ENCODE measurements at regions not wholly inside any gene's neighbourhood (a gene's known extent, or its start where the extent isn't known, plus 50 kb on each side); places are given as distances from the start of the nearest gene placed in this dataset.

DNA sequence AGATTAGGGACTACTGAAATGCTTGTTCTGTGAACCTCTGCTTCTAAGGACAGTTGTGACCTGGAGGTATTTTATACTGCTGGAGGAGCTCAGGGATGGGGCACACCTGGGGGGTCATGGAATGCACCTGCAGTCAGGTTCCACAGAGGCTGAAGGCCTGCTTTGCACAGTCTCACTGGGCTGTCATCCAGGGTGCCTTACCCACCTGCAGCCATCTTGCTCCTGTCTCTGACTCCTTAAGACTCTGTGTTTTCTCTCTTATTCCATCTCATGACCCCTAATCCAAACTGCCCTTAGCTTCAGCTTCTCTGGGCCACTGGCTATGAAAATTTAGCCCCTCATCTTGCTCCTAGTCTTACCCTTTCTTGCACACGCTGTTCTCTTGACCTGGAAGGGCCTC lies 127.0 kb upstream of the SNX19 start:
- H3K9ac ChIP-seq (ENCODE audit: low read length in 5 of 5), result no peak overlapping the region
- H3K4me3 ChIP-seq (ENCODE audit: low read depth in 1 of 5, low read length in 5 of 5), result no peak overlapping the region
- no peak overlapping the region for H3K27ac ChIP-seq (ENCODE audit: low read depth, low read length)
- peaks cover 0 to 9% (median 8%) of the 10 kb centered on the region in 5 donors for H3K4me1 ChIP-seq (ENCODE audit: control insufficient read depth in 5 of 5, insufficient read depth in 5 of 5, low read length in 5 of 5)
- H3K36me3 ChIP-seq (ENCODE audit: control insufficient read depth in 5 of 5, insufficient read depth in 5 of 5, low read length in 5 of 5), result no peaks in the 10 kb centered on the region
- H3K27me3 ChIP-seq (ENCODE audit: control insufficient read depth in 5 of 5, insufficient read depth in 4 of 5, low read length in 5 of 5), result peaks cover 0 to 6% (median 0%) of the 10 kb centered on the region in 5 donors
- H3K9me3 ChIP-seq (ENCODE audit: control insufficient read depth in 5 of 5, low read length in 5 of 5), result no peaks in the 10 kb centered on the region

DNA sequence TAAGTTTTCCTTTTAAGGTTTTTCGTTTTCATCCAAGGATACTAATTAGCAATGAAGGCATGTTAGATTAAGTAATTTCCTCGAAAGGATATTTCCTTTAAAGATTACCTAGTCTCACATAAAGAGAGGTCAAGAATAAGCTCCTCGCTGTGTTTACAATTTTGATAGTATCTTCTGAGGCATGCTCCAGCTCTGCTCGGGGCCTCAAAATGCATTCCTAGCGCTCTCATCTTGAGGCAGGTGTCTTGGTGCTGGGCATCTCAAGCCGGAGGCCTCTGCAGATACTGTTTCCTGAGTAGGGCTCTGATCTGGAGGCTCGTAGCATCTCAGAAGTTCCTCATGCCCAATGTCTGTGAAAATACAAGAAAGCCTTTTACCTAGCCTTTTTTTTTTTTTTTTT lies 128.6 kb upstream of the SNX19 start:
- peaks cover 0 to 9% (median 8%) of the 10 kb centered on the region in 5 donors for H3K4me1 ChIP-seq (ENCODE audit: control insufficient read depth in 5 of 5, insufficient read depth in 5 of 5, low read length in 5 of 5)
- peaks cover 0 to 6% (median 0%) of the 10 kb centered on the region in 5 donors for H3K9me3 ChIP-seq (ENCODE audit: control insufficient read depth in 5 of 5, low read length in 5 of 5)
- no peak overlapping the region for H3K27ac ChIP-seq (ENCODE audit: low read depth, low read length)
- H3K4me3 ChIP-seq (ENCODE audit: low read depth in 1 of 5, low read length in 5 of 5), result no peak overlapping the region
- H3K36me3 ChIP-seq (ENCODE audit: control insufficient read depth in 5 of 5, insufficient read depth in 5 of 5, low read length in 5 of 5), result no peaks in the 10 kb centered on the region
- H3K27me3 ChIP-seq (ENCODE audit: control insufficient read depth in 5 of 5, insufficient read depth in 4 of 5, low read length in 5 of 5), result peaks cover 0 to 6% (median 4%) of the 10 kb centered on the region in 5 donors
- no peak overlapping the region for H3K9ac ChIP-seq (ENCODE audit: low read length in 5 of 5)

DNA sequence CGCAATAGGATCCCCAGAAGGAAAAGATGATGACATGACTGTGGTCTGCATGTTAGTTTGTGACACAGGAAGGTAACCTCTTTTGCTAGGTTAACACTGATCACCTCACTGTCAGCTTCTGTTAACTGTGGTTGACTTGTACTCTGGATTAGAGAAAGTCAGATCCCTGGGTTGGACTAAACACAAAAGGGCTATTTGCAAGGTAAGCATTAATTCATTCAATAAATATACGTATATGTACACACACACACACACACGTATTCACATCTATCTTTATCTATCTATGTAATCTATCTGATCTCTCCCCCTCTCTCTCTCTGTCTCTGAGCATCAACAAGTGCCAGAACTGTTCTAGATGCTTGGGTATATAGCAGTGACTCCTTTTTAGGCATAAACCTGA lies 136.1 kb upstream of the SNX19 start:
- H3K36me3 ChIP-seq (ENCODE audit: control insufficient read depth in 5 of 5, insufficient read depth in 5 of 5, low read length in 5 of 5), result no peaks in the 10 kb centered on the region
- H3K9me3 ChIP-seq (ENCODE audit: control insufficient read depth in 5 of 5, low read length in 5 of 5), result peaks cover 0 to 6% (median 0%) of the 10 kb centered on the region in 5 donors
- no peak overlapping the region for H3K27ac ChIP-seq (ENCODE audit: low read depth, low read length)
- no peak overlapping the region for H3K4me3 ChIP-seq (ENCODE audit: low read depth in 1 of 5, low read length in 5 of 5)
- H3K27me3 ChIP-seq (ENCODE audit: control insufficient read depth in 5 of 5, insufficient read depth in 4 of 5, low read length in 5 of 5), result peaks cover 0 to 9% (median 0%) of the 10 kb centered on the region in 5 donors
- H3K9ac ChIP-seq (ENCODE audit: low read length in 5 of 5), result no peak overlapping the region
- H3K4me1 ChIP-seq (ENCODE audit: control insufficient read depth in 5 of 5, insufficient read depth in 5 of 5, low read length in 5 of 5), result peaks cover 0 to 6% (median 4%) of the 10 kb centered on the region in 5 donors

DNA sequence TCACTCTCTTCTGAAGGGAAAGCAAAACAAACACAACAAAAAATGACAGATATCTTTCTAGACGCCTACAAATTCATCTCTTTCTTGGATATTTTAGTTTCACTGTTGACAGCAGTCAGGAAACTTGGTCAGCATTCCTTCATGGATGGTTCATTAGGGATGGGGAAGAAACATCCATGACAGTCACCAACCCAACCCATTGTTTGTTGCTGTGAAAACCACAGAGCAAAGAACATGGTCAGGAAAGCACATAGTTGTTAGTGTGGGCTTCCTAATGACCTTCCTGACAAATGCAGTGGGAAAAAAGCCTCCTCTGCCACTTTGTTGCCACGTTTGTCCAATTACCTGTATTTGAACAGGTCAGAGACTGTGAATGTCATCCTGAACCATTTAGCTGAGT lies 139.8 kb upstream of the SNX19 start:
- Histone ChIP-seq H3K9ac (ENCODE audit: low read length in 5 of 5) (no peak overlapping the region), H3K27me3 (ENCODE audit: control insufficient read depth in 5 of 5, insufficient read depth in 4 of 5, low read length in 5 of 5) (peaks cover 0 to 4% (median 2%) of the 10 kb centered on the region in 5 donors), H3K9me3 (ENCODE audit: control insufficient read depth in 5 of 5, low read length in 5 of 5) (no peaks in the 10 kb centered on the region), H3K4me3 (ENCODE audit: low read depth in 1 of 5, low read length in 5 of 5) (no peak overlapping the region), H3K36me3 (ENCODE audit: control insufficient read depth in 5 of 5, insufficient read depth in 5 of 5, low read length in 5 of 5) (no peaks in the 10 kb centered on the region), H3K27ac (ENCODE audit: low read depth, low read length) (no peak overlapping the region), H3K4me1 (ENCODE audit: control insufficient read depth in 5 of 5, insufficient read depth in 5 of 5, low read length in 5 of 5) (no peaks in the 10 kb centered on the region)

DNA sequence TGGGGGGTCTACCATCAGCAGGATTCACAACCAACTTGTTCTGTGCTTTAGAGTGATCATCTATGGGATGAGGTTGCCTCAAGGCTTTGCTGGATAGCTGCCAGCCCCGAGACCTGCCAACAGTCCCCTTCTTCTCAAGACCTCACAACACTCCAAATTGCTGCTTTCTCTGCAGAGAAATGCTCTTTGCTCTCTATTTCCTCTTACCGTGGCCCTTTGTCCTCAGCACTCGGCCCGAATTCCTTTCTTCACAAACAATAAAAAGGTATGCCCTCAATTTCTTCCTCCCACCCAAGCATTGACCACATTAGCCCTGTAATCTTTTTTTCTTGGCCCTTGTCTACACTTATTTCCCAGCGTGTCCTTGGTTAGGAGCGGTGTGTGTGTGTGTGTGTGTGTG lies 147.4 kb upstream of the SNX19 start:
- Histone ChIP-seq H3K27me3 (ENCODE audit: control insufficient read depth in 5 of 5, insufficient read depth in 4 of 5, low read length in 5 of 5) (peaks cover 0 to 10% (median 9%) of the 10 kb centered on the region in 5 donors), H3K36me3 (ENCODE audit: control insufficient read depth in 5 of 5, insufficient read depth in 5 of 5, low read length in 5 of 5) (no peaks in the 10 kb centered on the region), H3K4me1 (ENCODE audit: control insufficient read depth in 5 of 5, insufficient read depth in 5 of 5, low read length in 5 of 5) (no peaks in the 10 kb centered on the region), H3K27ac (ENCODE audit: low read depth, low read length) (no peak overlapping the region), H3K9ac (ENCODE audit: low read length in 5 of 5) (no peak overlapping the region), H3K4me3 (ENCODE audit: low read depth in 1 of 5, low read length in 5 of 5) (no peak overlapping the region), H3K9me3 (ENCODE audit: control insufficient read depth in 5 of 5, low read length in 5 of 5) (no peaks in the 10 kb centered on the region)

DNA sequence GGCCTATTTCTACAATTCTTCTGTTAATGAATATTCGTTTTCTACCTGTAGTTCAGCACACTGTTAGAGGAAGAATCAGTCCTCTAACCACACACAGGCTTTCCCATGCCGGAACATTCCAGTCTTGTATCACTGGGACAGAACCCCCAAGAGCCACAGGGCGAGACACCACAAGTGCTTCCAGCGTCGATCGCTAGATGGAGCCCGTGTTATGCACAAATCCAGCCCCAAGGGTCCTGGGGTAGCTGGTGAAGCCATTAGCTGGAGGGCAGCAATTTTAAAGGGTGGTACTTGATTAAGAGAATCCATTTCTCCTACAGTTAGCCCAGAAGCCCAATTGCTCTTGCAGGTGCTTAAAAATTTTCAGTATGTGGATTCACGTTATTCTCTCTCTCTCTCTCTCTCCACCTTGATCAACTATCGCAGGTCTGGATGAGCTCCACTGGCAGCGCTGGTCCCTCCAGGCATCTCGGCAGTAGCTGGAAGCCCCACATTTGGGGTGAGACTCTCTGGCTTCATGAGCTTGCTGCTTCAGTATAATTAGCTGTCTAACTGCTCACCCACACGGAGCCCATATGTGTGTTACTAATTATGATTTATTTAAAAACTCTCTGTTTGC lies 148.2 kb upstream of the SNX19 start:
- Histone ChIP-seq H3K4me1 (ENCODE audit: control insufficient read depth in 5 of 5, insufficient read depth in 5 of 5, low read length in 5 of 5) (no peaks in the 10 kb centered on the region), H3K9ac (ENCODE audit: low read length in 5 of 5) (no peak overlapping the region), H3K9me3 (ENCODE audit: control insufficient read depth in 5 of 5, low read length in 5 of 5) (no peaks in the 10 kb centered on the region), H3K36me3 (ENCODE audit: control insufficient read depth in 5 of 5, insufficient read depth in 5 of 5, low read length in 5 of 5) (no peaks in the 10 kb centered on the region), H3K27ac (ENCODE audit: low read depth, low read length) (no peak overlapping the region), H3K4me3 (ENCODE audit: low read depth in 1 of 5, low read length in 5 of 5) (no peak overlapping the region), H3K27me3 (ENCODE audit: control insufficient read depth in 5 of 5, insufficient read depth in 4 of 5, low read length in 5 of 5) (peaks cover 0 to 10% (median 9%) of the 10 kb centered on the region in 5 donors)

DNA sequence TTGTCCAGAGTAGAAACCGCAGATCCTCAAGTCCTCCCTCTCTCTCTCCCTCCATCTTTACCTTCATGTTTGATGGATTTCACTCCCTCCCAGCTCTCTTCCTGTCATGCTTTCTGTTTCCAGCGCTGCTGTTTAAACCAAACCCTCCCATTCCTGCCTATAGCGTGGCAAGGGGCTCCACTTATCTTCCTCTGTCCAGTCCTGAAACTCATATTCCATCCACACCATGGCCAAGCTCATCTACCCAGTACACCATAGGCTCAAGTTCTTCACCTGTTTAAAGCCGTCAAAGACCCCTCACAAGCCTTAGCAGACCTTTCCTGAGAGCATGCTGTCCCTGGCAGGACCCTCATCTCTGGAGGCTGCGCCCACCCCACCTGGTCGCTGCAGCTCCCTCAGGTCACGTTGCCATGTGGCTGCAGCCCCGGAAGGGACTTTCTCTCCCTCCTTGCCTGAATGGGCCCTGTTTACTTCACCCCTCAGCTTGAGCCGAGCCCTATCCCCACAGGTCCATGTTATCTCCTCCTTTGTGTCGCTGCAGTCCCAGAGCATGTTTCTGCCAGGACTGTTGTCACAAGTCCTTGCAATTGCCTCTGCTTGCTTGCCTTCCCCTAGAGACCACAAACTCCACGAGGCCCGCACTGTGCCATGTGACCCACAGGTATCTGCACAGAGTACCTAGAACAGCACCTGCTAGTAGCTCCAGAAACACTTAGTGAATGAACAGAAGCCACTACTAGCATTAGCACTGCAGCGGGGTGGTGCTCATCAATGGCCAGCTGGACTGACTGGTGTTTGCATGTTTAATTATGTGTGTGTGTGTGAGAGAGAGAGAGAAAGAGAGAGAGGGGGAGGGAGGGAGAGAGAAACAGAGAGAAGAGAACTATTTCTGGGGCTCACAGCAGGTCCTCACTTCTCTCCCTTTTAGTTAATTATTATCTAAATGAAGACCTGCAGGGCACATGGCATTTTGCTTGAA lies 149.4 kb upstream of the SNX19 start:
- no peak overlapping the region for H3K9ac ChIP-seq (ENCODE audit: low read length in 5 of 5)
- peaks cover 0 to 10% (median 5%) of the 10 kb centered on the region in 5 donors for H3K27me3 ChIP-seq (ENCODE audit: control insufficient read depth in 5 of 5, insufficient read depth in 4 of 5, low read length in 5 of 5)
- H3K9me3 ChIP-seq (ENCODE audit: control insufficient read depth in 5 of 5, low read length in 5 of 5), result no peaks in the 10 kb centered on the region
- no peaks in the 10 kb centered on the region for H3K36me3 ChIP-seq (ENCODE audit: control insufficient read depth in 5 of 5, insufficient read depth in 5 of 5, low read length in 5 of 5)
- H3K4me1 ChIP-seq (ENCODE audit: control insufficient read depth in 5 of 5, insufficient read depth in 5 of 5, low read length in 5 of 5), result no peaks in the 10 kb centered on the region
- no peak overlapping the region for H3K4me3 ChIP-seq (ENCODE audit: low read depth in 1 of 5, low read length in 5 of 5)
- no peak overlapping the region for H3K27ac ChIP-seq (ENCODE audit: low read depth, low read length)

DNA sequence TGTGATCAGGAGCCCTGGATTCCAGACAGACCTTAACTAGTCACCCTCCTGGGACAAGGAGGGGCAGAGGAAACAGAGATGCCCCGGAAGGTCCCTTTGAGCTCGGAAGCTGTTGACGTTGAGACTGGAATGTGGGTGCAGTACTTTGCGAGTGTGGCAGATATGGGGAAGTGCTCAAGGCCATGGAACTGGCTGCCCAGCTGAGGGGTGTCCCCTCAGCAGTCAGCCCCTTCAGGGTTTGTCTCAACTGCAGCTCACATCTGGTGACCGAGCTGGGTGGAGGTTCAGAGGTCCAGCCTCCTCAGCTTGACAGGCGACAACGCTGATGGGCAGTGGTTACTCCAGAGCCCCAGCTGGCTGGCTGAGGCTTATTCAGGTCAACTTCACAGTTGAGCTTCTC lies 150.3 kb upstream of the SNX19 start:
- no peak overlapping the region for H3K4me3 ChIP-seq (ENCODE audit: low read depth in 1 of 5, low read length in 5 of 5)
- H3K27ac ChIP-seq (ENCODE audit: low read depth, low read length), result no peak overlapping the region
- no peaks in the 10 kb centered on the region for H3K36me3 ChIP-seq (ENCODE audit: control insufficient read depth in 5 of 5, insufficient read depth in 5 of 5, low read length in 5 of 5)
- H3K27me3 ChIP-seq (ENCODE audit: control insufficient read depth in 5 of 5, insufficient read depth in 4 of 5, low read length in 5 of 5), result peaks cover 0 to 10% (median 5%) of the 10 kb centered on the region in 5 donors
- no peaks in the 10 kb centered on the region for H3K9me3 ChIP-seq (ENCODE audit: control insufficient read depth in 5 of 5, low read length in 5 of 5)
- no peaks in the 10 kb centered on the region for H3K4me1 ChIP-seq (ENCODE audit: control insufficient read depth in 5 of 5, insufficient read depth in 5 of 5, low read length in 5 of 5)
- H3K9ac ChIP-seq (ENCODE audit: low read length in 5 of 5), result no peak overlapping the region

DNA sequence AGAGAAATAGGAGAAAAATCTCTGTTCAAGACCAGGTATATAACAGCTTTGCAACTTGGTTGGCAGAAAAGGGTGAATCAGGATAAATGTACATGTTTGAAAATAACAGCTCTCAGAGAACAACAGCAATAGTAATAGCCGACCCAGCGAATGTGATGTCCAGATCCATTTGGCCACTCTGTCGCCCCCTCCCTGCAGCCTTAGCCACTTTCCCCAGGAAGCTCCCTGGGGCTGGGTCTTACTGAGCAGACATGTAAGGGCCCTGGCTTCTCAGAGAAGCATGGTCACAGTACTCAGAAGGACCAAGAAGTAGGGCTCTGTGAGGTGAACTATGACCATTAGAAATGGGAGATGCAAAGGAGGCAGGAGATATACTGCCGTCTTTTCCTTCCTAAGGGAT lies 154.1 kb upstream of the SNX19 start:
- H3K4me1 ChIP-seq (ENCODE audit: control insufficient read depth in 5 of 5, insufficient read depth in 5 of 5, low read length in 5 of 5), result no peaks in the 10 kb centered on the region
- no peaks in the 10 kb centered on the region for H3K36me3 ChIP-seq (ENCODE audit: control insufficient read depth in 5 of 5, insufficient read depth in 5 of 5, low read length in 5 of 5)
- H3K4me3 ChIP-seq (ENCODE audit: low read depth in 1 of 5, low read length in 5 of 5), result no peak overlapping the region
- no peak overlapping the region for H3K27ac ChIP-seq (ENCODE audit: low read depth, low read length)
- no peaks in the 10 kb centered on the region for H3K9me3 ChIP-seq (ENCODE audit: control insufficient read depth in 5 of 5, low read length in 5 of 5)
- H3K9ac ChIP-seq (ENCODE audit: low read length in 5 of 5), result no peak overlapping the region
- H3K27me3 ChIP-seq (ENCODE audit: control insufficient read depth in 5 of 5, insufficient read depth in 4 of 5, low read length in 5 of 5), result peaks cover 0 to 5% (median 5%) of the 10 kb centered on the region in 5 donors

DNA sequence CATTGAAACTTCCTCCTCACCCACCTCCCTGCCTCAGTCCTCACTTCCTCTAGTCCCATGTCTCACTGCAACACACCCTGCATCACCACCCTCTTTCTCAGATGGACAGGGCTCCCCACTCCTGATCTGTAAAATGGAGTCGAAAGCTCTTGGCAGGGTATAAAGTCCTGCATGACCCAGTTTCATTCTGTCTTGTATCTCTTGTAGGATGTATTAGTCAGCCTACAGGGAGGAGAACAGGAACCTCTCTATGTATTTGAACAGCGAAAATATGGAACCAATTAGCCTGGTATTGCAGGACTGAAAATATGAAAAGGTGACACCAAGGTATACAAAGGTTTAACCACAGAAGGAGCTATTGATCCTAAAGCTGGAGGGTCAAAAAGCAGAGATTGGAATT lies 156.9 kb upstream of the SNX19 start:
- H3K36me3 ChIP-seq (ENCODE audit: control insufficient read depth in 5 of 5, insufficient read depth in 5 of 5, low read length in 5 of 5), result no peaks in the 10 kb centered on the region
- H3K4me1 ChIP-seq (ENCODE audit: control insufficient read depth in 5 of 5, insufficient read depth in 5 of 5, low read length in 5 of 5), result no peaks in the 10 kb centered on the region
- H3K27ac ChIP-seq (ENCODE audit: low read depth, low read length), result no peak overlapping the region
- H3K9me3 ChIP-seq (ENCODE audit: control insufficient read depth in 5 of 5, low read length in 5 of 5), result no peaks in the 10 kb centered on the region
- no peak overlapping the region for H3K4me3 ChIP-seq (ENCODE audit: low read depth in 1 of 5, low read length in 5 of 5)
- peaks cover 0 to 2% (median 0%) of the 10 kb centered on the region in 5 donors for H3K27me3 ChIP-seq (ENCODE audit: control insufficient read depth in 5 of 5, insufficient read depth in 4 of 5, low read length in 5 of 5)
- H3K9ac ChIP-seq (ENCODE audit: low read length in 5 of 5), result no peak overlapping the region

All from subcutaneous abdominal adipose tissue (tissue), 5 donors.